A549 (cell line): ENCODE measurements at regions not wholly inside any gene's neighbourhood (a gene's known extent, or its start where the extent isn't known, plus 50 kb on each side); places are given as distances from the start of the nearest gene placed in this dataset.

ENCODE experiments used
- ATAC-seq, 2 experiments: fragments of 200-7000 bp in 1 of 2; fragments of >200 bp in 1 of 2; cut with Nextera tagmentation in 1 of 2; cut with Tn5 transposase in 1 of 2; 3 replicates each; pipeline versions ENCODE4 v1.8.0 to v1.9.1; 2018 to 2020; ENCODE audit warnings: mild to moderate bottlenecking in 1 of 2, moderate library complexity in 1 of 2
- CTCF ChIA-PET: fragments of 300-600 bp; sonication (Branson Sonifier 250); formaldehyde crosslinking; extraction: SDS; loops from one replicate; lab custom pipeline; 2021; ENCODE audit warnings: antibody characterized with exemption, inconsistent platforms; lab: Yijun Ruan, JAX
- POLR2A ChIA-PET: fragments of 350-600 bp; formaldehyde crosslinking; extraction: SDS; loops from one replicate; lab custom pipeline; 2021; ENCODE audit warnings: antibody characterized with exemption, inconsistent platforms; lab: Yijun Ruan, JAX
- DNase-seq, 2 experiments: peaks; one replicate each; pipeline versions ENCODE4 v3.0.0 to v3.0.0-alpha.2; 2011 to 2016; ENCODE audit warnings: low read depth in 1 of 2, low spot score in 1 of 2
- FAIRE-seq: peaks from 2 replicates; lab custom pipeline; 2011; peaks lifted over from hg19 to GRCh38; lab: Jason Lieb, UNC
- H3K27ac ChIP-seq, 2 experiments: fragments of >200 bp; sonication (Bioruptor Twin); formaldehyde crosslinking; 3 replicates each; pipeline ENCODE4 v1.5.1; 2016 to 2017
- H3K4me1 ChIP-seq: fragments of >200 bp; sonication (Bioruptor Twin); formaldehyde crosslinking; 3 replicates; pipeline ENCODE4 v1.6.1; 2016
- H3K4me2 ChIP-seq: fragments of >200 bp; sonication (Bioruptor Twin); formaldehyde crosslinking; 3 replicates; pipeline ENCODE4 v1.6.1; 2016
- H3K4me3 ChIP-seq: fragments of >200 bp; sonication (Bioruptor Twin); formaldehyde crosslinking; 3 replicates; pipeline ENCODE4 v1.5.1; 2016
- H3K9me3 ChIP-seq: fragments of >200 bp; sonication (Bioruptor Twin); formaldehyde crosslinking; 3 replicates; pipeline ENCODE4 v1.6.1; 2016
- BHLHE40 ChIP-seq: IDR thresholded peaks from 2 replicates; pipeline ENCODE4 v1.6.1; 2012; ENCODE audit warnings: low read depth, low read length, inconsistent platforms
- CBX2 ChIP-seq: fragments of 200-600 bp; sonication (generic); IDR thresholded peaks from 2 replicates; pipeline ENCODE4 v1.6.1; 2016; ENCODE audit warnings: low read depth, mild to moderate bottlenecking, borderline replicate concordance
- CBX8 ChIP-seq: fragments of 200-600 bp; sonication (generic); IDR thresholded peaks from 2 replicates; pipeline ENCODE4 v1.6.1; 2016
- CEBPB ChIP-seq, 2 experiments: fragments of >200 bp in 1 of 2; sonication (Bioruptor Twin) in 1 of 2; formaldehyde crosslinking in 1 of 2; IDR thresholded peaks; 2 replicates each; pipeline ENCODE4 v1.6.1; 2012 to 2016
- CHD2 ChIP-seq: fragments of 150-350 bp; IDR thresholded peaks from 2 replicates; pipeline ENCODE4 v1.6.1; 2014; ENCODE audit warnings: low read length; ENCODE audit not compliant: partially characterized antibody
- CHD4 ChIP-seq: fragments of 200-600 bp; sonication (generic); IDR thresholded peaks from 2 replicates; pipeline ENCODE4 v1.6.1; 2016; ENCODE audit warnings: antibody characterized with exemption, mild to moderate bottlenecking, borderline replicate concordance
- ESRRA ChIP-seq: fragments of 150-350 bp; IDR thresholded peaks from 2 replicates; pipeline ENCODE4 v1.6.1; 2014; ENCODE audit warnings: mild to moderate bottlenecking, low read length, borderline replicate concordance
- FOSL2 ChIP-seq, 2 experiments: fragments of 450-650 bp in 1 of 2; fragments of >200 bp in 1 of 2; sonication (Bioruptor Twin) in 1 of 2; formaldehyde crosslinking; IDR thresholded peaks; 2 replicates each; pipeline versions ENCODE4 v1.5.0 to v1.6.1; 2016 to 2020; ENCODE audit warnings: mild to moderate bottlenecking in 1 of 2, moderate library complexity in 1 of 2
- HDAC2 ChIP-seq: fragments of 200-600 bp; sonication (generic); IDR thresholded peaks from 2 replicates; pipeline ENCODE4 v1.6.1; 2016
- HEYL ChIP-seq: fragments of 250-450 bp; sonication (Bioruptor Pico); IDR thresholded peaks from 2 replicates; pipeline ENCODE4 v1.8.0; 2021; ENCODE audit warnings: mild to moderate bottlenecking, moderate library complexity
- HOXB13 ChIP-seq: fragments of 250-450 bp; sonication (Bioruptor Pico); IDR thresholded peaks from 2 replicates; pipeline ENCODE4 v1.5.0; 2020; ENCODE audit warnings: low read depth, mild to moderate bottlenecking, moderate library complexity
- KDM5A ChIP-seq: fragments of 200-600 bp; sonication (generic); IDR thresholded peaks from 2 replicates; pipeline ENCODE4 v1.6.1; 2016; ENCODE audit warnings: antibody characterized with exemption, mild to moderate bottlenecking
- MYC ChIP-seq: IDR thresholded peaks from 2 replicates; pipeline ENCODE4 v1.6.1; 2012; ENCODE audit warnings: mild to moderate bottlenecking, inconsistent platforms, low read length, improper control_type of control experiment, borderline replicate concordance
- RNF2 ChIP-seq: fragments of 200-600 bp; sonication (generic); IDR thresholded peaks from 2 replicates; pipeline ENCODE4 v1.6.1; 2016; ENCODE audit warnings: low read depth, mild to moderate bottlenecking, antibody characterized with exemption, moderate library complexity, borderline replicate concordance
- SREBF2 ChIP-seq: fragments of 450-650 bp; IDR thresholded peaks from 2 replicates; pipeline ENCODE4 v1.6.1; 2014; ENCODE audit warnings: mild to moderate bottlenecking, moderate library complexity
- TFCP2L1 ChIP-seq: fragments of 250-450 bp; sonication (Bioruptor Pico); IDR thresholded peaks from 2 replicates; pipeline ENCODE4 v1.5.0; 2021; ENCODE audit warnings: mild to moderate bottlenecking
- WGBS: methylation state at CpG from one replicate; pipeline ENCODE4 v1.1.6; 2017; ENCODE audit errors: missing lambda C conversion rate; 5-methylcytosine and 5-hydroxymethylcytosine counted together
- TF ChIP-seq, protein P1 (sequence below): IDR thresholded peaks from 2 replicates; pipeline ENCODE4 v1.6.1; 2012; ENCODE audit warnings: low read depth, borderline replicate concordance
- TF ChIP-seq, protein P2 (sequence below): fragments of 250-450 bp; sonication (Bioruptor Pico); IDR thresholded peaks from 2 replicates; pipeline ENCODE4 v1.5.0; 2021; ENCODE audit warnings: mild to moderate bottlenecking, moderate library complexity, borderline replicate concordance
- TF ChIP-seq, protein P3 (sequence below): fragments of 250-450 bp; sonication (Bioruptor Pico); IDR thresholded peaks from 2 replicates; pipeline ENCODE4 v1.5.0; 2020; ENCODE audit warnings: low read depth, mild to moderate bottlenecking, moderate library complexity
- TF ChIP-seq, protein P4 (sequence below): IDR thresholded peaks from 2 replicates; pipeline ENCODE4 v1.6.1; 2012
- TF ChIP-seq, protein P5 (sequence below): fragments of >200 bp; sonication (Bioruptor Twin); formaldehyde crosslinking; IDR thresholded peaks from 3 replicates; pipeline ENCODE4 v1.5.1; 2016

DNA sequence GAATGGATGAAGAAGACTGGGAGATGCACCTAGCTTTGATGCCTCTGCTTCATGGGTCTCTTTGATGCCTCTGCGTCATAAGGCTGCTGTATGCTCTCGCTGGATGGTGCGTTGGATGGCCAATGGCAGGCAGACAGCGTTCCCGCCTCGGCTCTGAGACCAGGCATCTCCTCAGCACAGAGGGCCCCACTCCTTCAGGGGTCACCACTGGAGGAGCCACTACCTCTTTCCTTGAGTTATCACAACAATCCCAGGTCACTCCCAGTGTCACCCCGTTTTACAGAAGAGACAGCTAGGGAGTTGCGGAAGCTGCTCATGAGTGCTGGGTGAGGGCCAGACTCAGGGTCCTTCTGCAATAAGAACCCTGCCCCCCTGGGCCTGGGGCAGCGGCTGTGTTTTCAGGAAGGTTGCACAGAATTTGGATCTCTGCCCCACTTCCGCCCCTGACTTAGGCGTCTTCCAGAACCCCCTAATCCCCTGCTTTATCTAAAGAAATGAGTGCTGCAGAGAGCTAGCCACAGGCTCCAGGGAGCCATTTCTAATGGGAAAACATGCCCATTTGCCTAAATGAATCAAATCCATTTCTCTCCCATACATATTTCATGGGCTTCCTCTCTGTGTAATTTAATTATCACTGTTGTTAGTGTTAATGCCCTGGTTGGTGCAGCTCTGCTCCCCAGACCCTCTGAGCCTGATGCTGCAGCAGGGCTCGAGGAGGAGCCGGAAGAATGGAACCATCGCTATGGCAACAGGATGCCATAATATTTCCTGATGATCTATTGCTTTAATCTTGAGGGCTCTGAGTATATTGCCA is 131.8 kb upstream of the HS6ST1 start:
- no peak for FAIRE-seq
- ATAC-seq, result no peak; a peak in 1 of 6 replicates
- no peak for TF ChIP-seq MYC
- no peak for TF ChIP-seq HOXB13 (CRISPR knock-in tag)
- TF ChIP-seq RNF2, result no peak
- TF ChIP-seq, protein P1, sequence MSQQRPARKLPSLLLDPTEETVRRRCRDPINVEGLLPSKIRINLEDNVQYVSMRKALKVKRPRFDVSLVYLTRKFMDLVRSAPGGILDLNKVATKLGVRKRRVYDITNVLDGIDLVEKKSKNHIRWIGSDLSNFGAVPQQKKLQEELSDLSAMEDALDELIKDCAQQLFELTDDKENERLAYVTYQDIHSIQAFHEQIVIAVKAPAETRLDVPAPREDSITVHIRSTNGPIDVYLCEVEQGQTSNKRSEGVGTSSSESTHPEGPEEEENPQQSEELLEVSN, result no peak
- TF ChIP-seq HEYL (CRISPR knock-in tag), result no peak
- TF ChIP-seq, all 56 proteins: peak for 0
- Histone ChIP-seq H3K4me2 (no peak overlapping the region), H3K4me1 (no peaks in the 10 kb centered on the region), H3K4me3 (no peak overlapping the region), H3K9me3 (no peaks in the 10 kb centered on the region), H3K27ac (no peak overlapping the region)
- POLR2A ChIA-PET, result no interaction called here
- CTCF ChIA-PET, result no interaction called here
- 76% methylated on average over 14 of the region's 14 CpGs for WGBS
- no peak for DNase-seq

DNA sequence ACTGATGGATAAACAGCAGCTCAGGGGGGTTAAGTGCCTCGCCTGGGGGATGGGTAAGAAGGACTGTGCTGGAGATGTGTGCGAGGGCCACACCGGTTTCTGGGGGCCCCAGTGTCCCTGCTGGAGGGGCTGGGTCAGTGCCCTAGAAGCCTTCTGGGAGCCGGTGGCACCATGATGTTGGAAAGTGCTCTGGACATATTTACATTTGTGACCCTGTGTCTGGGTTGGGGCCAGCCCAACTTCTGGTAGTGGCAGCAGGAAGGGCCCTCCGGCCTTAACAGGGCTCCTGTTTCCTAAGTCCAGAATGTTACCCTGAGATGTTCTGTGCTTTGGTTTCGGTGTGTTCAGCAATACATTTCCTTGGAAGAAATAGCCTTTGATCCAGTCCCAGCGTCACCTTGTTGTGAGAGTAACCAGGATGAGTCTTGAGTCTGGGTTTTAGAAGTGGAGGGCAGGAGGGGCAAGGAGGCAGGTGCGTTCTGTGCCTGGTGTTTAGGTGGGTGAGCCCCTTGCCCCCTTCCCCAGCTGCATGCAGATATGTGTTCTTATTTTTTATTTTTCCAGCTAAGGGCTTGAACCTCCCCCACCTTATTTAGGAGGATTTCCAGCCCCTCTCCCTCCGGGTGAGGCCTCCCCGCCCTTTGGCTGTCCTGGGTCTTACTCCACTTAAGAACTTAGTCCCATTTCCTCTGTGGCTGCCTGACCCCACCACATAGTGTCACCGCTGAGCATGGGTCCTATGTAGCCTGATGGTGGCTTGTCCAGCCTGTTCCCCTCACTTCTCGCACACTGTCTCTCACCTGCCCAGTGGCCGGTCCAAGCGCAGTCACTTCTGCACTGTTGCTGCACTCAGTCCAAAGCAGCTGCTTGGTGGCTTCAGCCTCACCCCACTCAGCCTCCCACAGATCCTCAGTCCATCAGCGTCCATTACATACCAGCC is 132.7 kb upstream of the HS6ST1 start:
- no peak for ATAC-seq
- CTCF ChIA-PET, result no interaction called here
- Histone ChIP-seq H3K4me3 (no peak overlapping the region), H3K9me3 (no peaks in the 10 kb centered on the region), H3K4me2 (no peak overlapping the region), H3K4me1 (no peaks in the 10 kb centered on the region), H3K27ac (no peak overlapping the region)
- POLR2A ChIA-PET, result no interaction called here
- TF ChIP-seq HDAC2, result no peak
- TF ChIP-seq CBX2, result no peak
- TF ChIP-seq, protein P2, sequence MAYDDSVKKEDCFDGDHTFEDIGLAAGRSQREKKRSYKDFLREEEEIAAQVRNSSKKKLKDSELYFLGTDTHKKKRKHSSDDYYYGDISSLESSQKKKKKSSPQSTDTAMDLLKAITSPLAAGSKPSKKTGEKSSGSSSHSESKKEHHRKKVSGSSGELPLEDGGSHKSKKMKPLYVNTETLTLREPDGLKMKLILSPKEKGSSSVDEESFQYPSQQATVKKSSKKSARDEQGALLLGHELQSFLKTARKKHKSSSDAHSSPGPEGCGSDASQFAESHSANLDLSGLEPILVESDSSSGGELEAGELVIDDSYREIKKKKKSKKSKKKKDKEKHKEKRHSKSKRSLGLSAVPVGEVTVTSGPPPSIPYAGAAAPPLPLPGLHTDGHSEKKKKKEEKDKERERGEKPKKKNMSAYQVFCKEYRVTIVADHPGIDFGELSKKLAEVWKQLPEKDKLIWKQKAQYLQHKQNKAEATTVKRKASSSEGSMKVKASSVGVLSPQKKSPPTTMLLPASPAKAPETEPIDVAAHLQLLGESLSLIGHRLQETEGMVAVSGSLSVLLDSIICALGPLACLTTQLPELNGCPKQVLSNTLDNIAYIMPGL (CRISPR knock-in tag), result no peak
- no peak for TF ChIP-seq HOXB13 (CRISPR knock-in tag)
- no peak for TF ChIP-seq SREBF2
- TF ChIP-seq CHD2, result no peak
- TF ChIP-seq, protein P3, sequence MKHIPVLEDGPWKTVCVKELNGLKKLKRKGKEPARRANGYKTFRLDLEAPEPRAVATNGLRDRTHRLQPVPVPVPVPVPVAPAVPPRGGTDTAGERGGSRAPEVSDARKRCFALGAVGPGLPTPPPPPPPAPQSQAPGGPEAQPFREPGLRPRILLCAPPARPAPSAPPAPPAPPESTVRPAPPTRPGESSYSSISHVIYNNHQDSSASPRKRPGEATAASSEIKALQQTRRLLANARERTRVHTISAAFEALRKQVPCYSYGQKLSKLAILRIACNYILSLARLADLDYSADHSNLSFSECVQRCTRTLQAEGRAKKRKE (CRISPR knock-in tag), result no peak
- no peak for TF ChIP-seq FOSL2 (IDR thresholded peaks at IDR 0.05)
- TF ChIP-seq FOSL2 (CRISPR knock-in tag; IDR thresholded peaks at IDR 0.05), result no peak
- no peak for TF ChIP-seq CEBPB (IDR thresholded peaks at IDR 0.05)
- TF ChIP-seq BHLHE40, result no peak
- no peak for TF ChIP-seq CBX8
- no peak for TF ChIP-seq CHD4
- TF ChIP-seq, protein P4, sequence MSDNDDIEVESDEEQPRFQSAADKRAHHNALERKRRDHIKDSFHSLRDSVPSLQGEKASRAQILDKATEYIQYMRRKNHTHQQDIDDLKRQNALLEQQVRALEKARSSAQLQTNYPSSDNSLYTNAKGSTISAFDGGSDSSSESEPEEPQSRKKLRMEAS, result no peak
- no peak for TF ChIP-seq ESRRA
- TF ChIP-seq TFCP2L1 (CRISPR knock-in tag), result no peak
- TF ChIP-seq, protein P5, sequence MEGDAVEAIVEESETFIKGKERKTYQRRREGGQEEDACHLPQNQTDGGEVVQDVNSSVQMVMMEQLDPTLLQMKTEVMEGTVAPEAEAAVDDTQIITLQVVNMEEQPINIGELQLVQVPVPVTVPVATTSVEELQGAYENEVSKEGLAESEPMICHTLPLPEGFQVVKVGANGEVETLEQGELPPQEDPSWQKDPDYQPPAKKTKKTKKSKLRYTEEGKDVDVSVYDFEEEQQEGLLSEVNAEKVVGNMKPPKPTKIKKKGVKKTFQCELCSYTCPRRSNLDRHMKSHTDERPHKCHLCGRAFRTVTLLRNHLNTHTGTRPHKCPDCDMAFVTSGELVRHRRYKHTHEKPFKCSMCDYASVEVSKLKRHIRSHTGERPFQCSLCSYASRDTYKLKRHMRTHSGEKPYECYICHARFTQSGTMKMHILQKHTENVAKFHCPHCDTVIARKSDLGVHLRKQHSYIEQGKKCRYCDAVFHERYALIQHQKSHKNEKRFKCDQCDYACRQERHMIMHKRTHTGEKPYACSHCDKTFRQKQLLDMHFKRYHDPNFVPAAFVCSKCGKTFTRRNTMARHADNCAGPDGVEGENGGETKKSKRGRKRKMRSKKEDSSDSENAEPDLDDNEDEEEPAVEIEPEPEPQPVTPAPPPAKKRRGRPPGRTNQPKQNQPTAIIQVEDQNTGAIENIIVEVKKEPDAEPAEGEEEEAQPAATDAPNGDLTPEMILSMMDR, result no peak
- TF ChIP-seq KDM5A, result no peak
- WGBS, result 66% methylated on average over 15 of the region's 15 CpGs
- FAIRE-seq, result no peak
- no peak for DNase-seq
